Amygdala (tissue), 56 donors: ENCODE measurements at regions not wholly inside any gene's neighbourhood (a gene's known extent, or its start where the extent isn't known, plus 50 kb on each side); places are given as distances from the start of the nearest gene placed in this dataset.
A peak's percentile ranks its signal among the peaks of the same experiment; 100 is the strongest.

Experiments used
- DNase-seq, 56 donors: peaks; one replicate each; lab custom pipeline; 2025; lab: John Stamatoyannopoulos, UW

- DNase-seq = no peak
Measured at GRCh38 chr3:55343486-55344357, 143.4 kb downstream of the WNT5A start.

- no peak for DNase-seq
Measured at GRCh38 chr3:55341502-55342031, 145.5 kb downstream of the WNT5A start.

- DNase-seq = no peak
Measured at GRCh38 chr3:55339819-55340218, 147.3 kb downstream of the WNT5A start.

GRCh38 chr3:55339390-55339789 lies 147.7 kb downstream of the WNT5A start:
- no peak for DNase-seq

GRCh38 chr3:55337641-55338180 lies 149.4 kb downstream of the WNT5A start:
- peak in 2 of 56 donors; percentile 0 to 3 for DNase-seq

GRCh38 chr3:55333923-55334322 lies 153.2 kb downstream of the WNT5A start:
- no peak for DNase-seq

- DNase-seq = no peak
Measured at GRCh38 chr3:55333046-55333445, 154.1 kb downstream of the WNT5A start.

GRCh38 chr3:55332176-55332575 lies 154.9 kb downstream of the WNT5A start:
- no peak for DNase-seq

GRCh38 chr3:55331524-55331923 lies 155.6 kb downstream of the WNT5A start:
- DNase-seq = no peak

GRCh38 chr3:55330756-55331155 lies 156.3 kb downstream of the WNT5A start:
- DNase-seq = no peak

GRCh38 chr3:55330355-55330754 lies 156.8 kb downstream of the WNT5A start:
- DNase-seq = no peak

GRCh38 chr3:55329849-55330248 lies 157.3 kb downstream of the WNT5A start:
- DNase-seq = no peak

GRCh38 chr3:55327131-55327920 lies 159.8 kb downstream of the WNT5A start:
- DNase-seq = no peak

- DNase-seq = peak in 47 of 56 donors; percentile 1 to 79 (median 37)
Measured at GRCh38 chr3:55322638-55323037, 164.5 kb downstream of the WNT5A start.

GRCh38 chr3:55320928-55321327 lies 166.2 kb downstream of the WNT5A start:
- no peak for DNase-seq

- DNase-seq = no peak
Measured at GRCh38 chr3:55315396-55315795, 171.7 kb downstream of the WNT5A start.

GRCh38 chr3:55313666-55314065 lies 173.4 kb downstream of the WNT5A start:
- no peak for DNase-seq

GRCh38 chr3:55309336-55309735 lies 177.8 kb downstream of the WNT5A start:
- no peak for DNase-seq

- no peak for DNase-seq
Measured at GRCh38 chr3:55307622-55308021, 179.5 kb downstream of the WNT5A start.

- DNase-seq = peak in 11 of 56 donors; percentile 1 to 27 (median 4)
Measured at GRCh38 chr3:55305696-55306485, 181.2 kb downstream of the WNT5A start.
